Prostate gland (tissue), 2 donors: ENCODE measurements at regions not wholly inside any gene's neighbourhood (a gene's known extent, or its start where the extent isn't known, plus 50 kb on each side); places are given as distances from the start of the nearest gene placed in this dataset.

Experiments
- POLR2A ChIP-seq: fragments of 450-650 bp; IDR thresholded peaks from one replicate; pipeline ENCODE4 v1.6.1; 2016; ENCODE audit warnings: antibody characterized with exemption, mild to moderate bottlenecking
- POLR2AphosphoS5 ChIP-seq: sonication (generic); formaldehyde crosslinking; IDR thresholded peaks from one replicate; pipeline ENCODE4 v1.6.1; 2017; ENCODE audit warnings: antibody characterized with exemption
- TF ChIP-seq, protein P1 (sequence below), 4 experiments: fragments of 200-600 bp in 2 of 4; fragments of 450-650 bp in 2 of 4; sonication (generic) in 2 of 4; IDR thresholded peaks; 1 replicate in 3 of 4; 2 replicates in 1 of 4; pipeline ENCODE4 v1.5.1; 2016 to 2019; ENCODE audit warnings: antibody characterized with exemption in 4 of 4, mild to moderate bottlenecking in 2 of 4, moderate library complexity in 2 of 4

DNA sequence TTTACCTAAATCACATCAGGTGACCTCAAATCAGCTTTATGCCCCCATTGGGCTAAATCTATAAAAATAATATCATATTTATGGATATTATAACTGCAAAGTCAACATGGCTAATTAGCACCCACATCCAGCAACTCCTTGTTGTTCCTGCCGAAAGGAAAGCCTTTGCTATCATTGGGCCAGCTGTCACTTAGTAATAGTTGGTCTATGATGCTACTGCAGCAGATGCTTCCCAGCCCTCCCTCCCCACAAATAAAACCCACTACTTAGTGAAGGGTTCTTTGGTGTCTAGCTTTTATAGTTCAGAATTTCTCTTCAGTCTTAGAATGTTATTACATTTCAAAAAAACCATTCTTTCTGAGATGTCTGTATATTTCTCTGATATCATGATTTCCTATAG is 116.9 kb upstream of the ENPEP start:
- TF ChIP-seq POLR2AphosphoS5 (no peak), POLR2A (no peak)
- TF ChIP-seq, protein P1, sequence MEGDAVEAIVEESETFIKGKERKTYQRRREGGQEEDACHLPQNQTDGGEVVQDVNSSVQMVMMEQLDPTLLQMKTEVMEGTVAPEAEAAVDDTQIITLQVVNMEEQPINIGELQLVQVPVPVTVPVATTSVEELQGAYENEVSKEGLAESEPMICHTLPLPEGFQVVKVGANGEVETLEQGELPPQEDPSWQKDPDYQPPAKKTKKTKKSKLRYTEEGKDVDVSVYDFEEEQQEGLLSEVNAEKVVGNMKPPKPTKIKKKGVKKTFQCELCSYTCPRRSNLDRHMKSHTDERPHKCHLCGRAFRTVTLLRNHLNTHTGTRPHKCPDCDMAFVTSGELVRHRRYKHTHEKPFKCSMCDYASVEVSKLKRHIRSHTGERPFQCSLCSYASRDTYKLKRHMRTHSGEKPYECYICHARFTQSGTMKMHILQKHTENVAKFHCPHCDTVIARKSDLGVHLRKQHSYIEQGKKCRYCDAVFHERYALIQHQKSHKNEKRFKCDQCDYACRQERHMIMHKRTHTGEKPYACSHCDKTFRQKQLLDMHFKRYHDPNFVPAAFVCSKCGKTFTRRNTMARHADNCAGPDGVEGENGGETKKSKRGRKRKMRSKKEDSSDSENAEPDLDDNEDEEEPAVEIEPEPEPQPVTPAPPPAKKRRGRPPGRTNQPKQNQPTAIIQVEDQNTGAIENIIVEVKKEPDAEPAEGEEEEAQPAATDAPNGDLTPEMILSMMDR (IDR thresholded peaks at IDR 0.05), result no peak
